HG03558 (cell line): ENCODE measurements at regions not wholly inside any gene's neighbourhood (a gene's known extent, or its start where the extent isn't known, plus 50 kb on each side); places are given as distances from the start of the nearest gene placed in this dataset.

Source experiments
- ATAC-seq: cut with Tn5 transposase; IDR thresholded peaks from one replicate; pipeline ENCODE4 v1.9.1; 2021; ENCODE audit warnings: moderate number of reproducible peaks; ENCODE audit not compliant: unreplicated experiment; ENCODE audit errors: extremely low read depth

- ATAC-seq: no peak
These were observed 75.9 kb upstream of the DOCK9 start for GRCh38 chr13:99053636-99054233.

DNA sequence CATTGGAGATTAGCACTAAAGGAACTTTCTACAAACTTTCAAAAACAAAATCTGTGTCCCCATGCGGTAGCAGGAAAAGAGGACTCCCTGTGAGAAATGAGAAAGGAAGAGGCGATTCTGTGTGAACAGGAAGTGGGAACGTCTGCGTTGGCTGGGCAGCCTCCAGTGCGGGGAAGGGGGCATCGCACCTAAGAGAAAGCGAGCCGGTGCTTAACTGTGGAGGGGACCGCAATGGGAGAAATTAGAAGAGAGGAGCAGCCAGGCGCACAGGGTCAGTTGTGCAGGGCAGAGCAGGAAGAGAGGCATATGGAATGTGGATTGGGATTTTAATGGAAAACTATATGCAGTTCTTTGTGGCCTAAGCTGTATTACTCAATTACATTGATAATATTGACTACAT, 77.4 kb upstream of the DOCK9 start:
- ATAC-seq: no peak

- no peak for ATAC-seq
These were observed 77.9 kb upstream of the DOCK9 start for GRCh38 chr13:99055735-99056134.

DNA sequence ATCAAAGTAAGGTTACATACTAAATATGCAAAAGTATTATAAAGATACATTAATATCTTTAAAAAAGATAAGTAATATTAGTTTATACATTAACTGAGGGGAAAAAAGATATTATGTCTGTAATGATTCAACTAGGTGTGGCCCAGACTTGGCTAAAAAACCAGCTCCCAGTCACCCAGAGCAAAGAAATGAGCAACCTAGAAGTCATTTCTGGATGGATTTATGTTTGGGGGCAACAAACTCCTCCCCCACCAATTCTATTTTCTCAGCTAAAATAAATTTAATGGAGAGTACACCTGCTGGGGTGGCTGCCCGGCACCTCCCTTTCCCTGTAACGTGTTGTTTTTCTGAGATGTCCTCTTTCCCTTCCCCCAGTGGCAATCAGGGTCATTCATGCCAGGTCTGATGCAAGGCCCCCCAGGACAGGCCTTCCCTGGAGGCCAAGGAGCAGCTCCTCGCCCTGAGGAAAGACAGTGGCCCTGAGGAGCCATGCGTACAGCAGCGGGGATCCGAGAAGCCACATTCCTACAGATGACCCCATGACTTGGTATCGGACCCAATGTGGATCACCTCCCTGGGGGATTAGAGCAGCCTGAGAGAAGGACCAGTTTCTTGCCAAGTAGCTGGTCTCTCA, 78.6 kb upstream of the DOCK9 start:
- no peak for ATAC-seq

GRCh38 chr13:99057310-99057975, 79.6 kb upstream of the DOCK9 start:
- ATAC-seq: no peak

GRCh38 chr13:99058527-99059495, 80.9 kb upstream of the DOCK9 start:
- ATAC-seq: no peak

DNA sequence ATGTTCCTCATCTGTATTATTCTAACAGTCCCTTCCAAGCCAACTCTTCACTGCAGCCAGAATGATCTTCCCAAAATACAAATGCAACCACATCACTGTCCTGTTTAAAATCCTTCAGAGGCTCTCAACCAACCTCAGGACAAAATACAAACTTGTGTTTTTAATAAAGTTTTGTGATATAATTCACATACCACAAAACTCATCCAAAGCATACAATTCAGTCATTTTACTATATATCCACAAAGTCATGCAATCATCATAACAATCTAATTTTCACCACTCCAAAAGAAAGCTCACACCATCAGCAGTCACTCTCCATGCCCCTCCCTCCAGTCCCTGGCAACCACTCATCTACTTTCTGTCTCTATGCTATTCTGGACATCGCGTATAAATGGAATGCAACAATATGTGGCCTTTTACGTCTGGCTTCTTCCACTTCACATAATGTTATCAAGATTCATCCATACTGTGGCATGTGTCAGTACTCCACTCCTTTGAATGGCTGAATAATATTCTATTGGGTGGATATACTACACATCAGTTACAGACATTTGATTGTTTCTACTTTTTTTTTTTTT, 81.7 kb upstream of the DOCK9 start:
- ATAC-seq: no peak

DNA sequence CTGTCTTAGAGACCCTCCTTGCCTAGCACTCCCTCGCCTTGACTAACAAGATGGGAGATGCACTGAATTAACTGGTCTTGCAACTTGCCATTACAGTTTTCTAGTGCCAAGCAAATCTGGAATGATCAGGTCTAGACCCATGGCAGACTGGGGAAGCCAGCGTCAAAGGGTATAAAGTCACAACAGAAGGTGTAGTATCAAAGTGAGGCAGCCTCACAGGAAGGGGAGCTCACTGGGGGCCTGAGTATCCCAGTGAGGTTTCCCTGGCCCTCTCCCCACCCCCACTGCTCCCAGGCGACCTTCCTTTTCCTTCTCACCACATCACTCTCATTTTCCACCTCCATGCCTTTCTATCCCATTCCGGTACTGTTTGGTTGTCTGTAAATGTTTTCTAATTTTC, 83.5 kb upstream of the DOCK9 start:
- no peak for ATAC-seq

DNA sequence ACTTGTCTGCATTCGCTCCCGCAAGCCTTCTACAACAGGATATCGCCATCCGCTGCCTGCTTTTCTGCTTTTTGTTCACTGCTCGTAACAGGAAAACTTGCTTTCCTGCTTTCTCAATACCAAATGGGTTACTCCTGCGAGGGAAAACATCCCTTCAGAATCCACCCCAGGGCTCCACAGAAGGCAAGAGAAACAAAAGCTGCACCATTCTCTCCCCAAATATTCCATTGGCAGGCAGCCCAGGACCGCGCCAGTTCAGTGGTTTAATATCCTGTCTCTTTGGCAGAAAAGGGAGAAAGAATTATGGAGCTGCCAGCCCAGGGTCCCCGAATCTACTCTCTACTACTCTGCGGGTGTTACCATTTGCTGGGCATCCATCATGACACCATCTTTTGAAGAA, 84.7 kb upstream of the DOCK9 start:
- ATAC-seq: no peak

DNA sequence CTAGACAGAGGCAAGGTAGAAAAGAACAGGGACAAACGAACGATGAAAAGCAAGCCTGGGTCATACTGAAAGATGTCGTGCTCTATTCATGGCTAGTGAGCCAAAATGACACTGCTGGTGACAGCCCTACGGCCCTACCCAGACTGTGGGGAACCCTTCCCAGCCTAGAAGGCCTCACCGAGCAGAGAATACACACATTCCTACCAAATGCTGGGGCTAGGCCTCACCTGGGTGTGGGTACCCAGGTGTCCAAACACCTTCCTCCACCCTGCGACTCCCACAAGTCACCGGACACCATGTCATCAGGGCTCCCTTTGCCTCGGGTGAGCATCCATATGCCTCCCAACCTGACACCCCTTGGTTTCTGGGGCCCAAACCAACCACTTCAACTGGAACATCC, 85.3 kb upstream of the DOCK9 start:
- no peak for ATAC-seq

- no peak for ATAC-seq
These were observed 86.1 kb upstream of the DOCK9 start for GRCh38 chr13:99063952-99064351.

DNA sequence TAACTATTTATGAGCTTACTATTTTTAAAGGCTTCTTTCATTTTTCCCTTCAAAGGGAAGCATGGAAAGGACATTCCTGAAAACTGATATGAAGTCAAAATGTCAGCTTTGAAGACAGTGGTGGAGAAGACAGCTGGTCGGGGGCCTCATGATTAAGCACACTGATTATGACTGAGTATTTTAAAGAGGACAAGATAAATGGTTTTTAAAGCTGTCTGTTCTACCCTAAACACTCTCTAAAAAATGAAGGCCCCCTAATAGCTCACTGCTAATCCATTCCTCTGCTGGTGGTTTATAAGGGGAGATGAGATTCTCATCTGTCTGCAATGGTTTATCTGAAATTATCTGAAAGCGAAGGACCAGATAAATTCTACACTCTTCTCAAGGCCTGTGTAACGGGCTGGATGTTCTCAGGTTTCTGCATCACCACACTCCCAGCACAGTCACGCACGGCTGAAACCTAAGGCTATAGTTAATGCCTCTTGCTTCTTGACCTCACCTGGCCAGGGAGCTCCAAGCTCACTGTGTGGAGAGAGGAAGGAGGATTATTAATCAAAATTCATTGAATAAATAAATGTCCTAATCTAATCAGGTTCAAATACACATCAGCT, 86.9 kb upstream of the DOCK9 start:
- no peak for ATAC-seq

- ATAC-seq: no peak
These were observed 87.6 kb upstream of the DOCK9 start for GRCh38 chr13:99065235-99066015.

GRCh38 chr13:99066219-99066618, 88.4 kb upstream of the DOCK9 start:
- ATAC-seq: no peak

GRCh38 chr13:99067159-99067985, 89.5 kb upstream of the DOCK9 start:
- no peak for ATAC-seq

GRCh38 chr13:99071211-99071610, 93.3 kb upstream of the DOCK9 start:
- ATAC-seq: no peak

- ATAC-seq: no peak
These were observed 93.8 kb upstream of the DOCK9 start for GRCh38 chr13:99071666-99072065.

GRCh38 chr13:99072356-99072755, 94.5 kb upstream of the DOCK9 start:
- no peak for ATAC-seq
